ENCODE measurements at regions not wholly inside any gene's neighbourhood (a gene's known extent, or its start where the extent isn't known, plus 50 kb on each side); places are given as distances from the start of the nearest gene placed in this dataset.

GRCh38 chr7:84900215-84900614, 286.6 kb downstream of the SEMA3D start:
- TF ChIP-seq GATA3 (IDR thresholded peaks at IDR 0.05; ENCODE audit: low read depth, low read length) (no peak), GATA2 (IDR thresholded peaks at IDR 0.05; ENCODE audit: low read depth, low read length) (no peak)

All from SH-SY5Y (cell line).